ENCODE measurements at regions not wholly inside any gene's neighbourhood (a gene's known extent, or its start where the extent isn't known, plus 50 kb on each side); places are given as distances from the start of the nearest gene placed in this dataset.

- in situ Hi-C loops (cut with MboI; ENCODE audit: low pct_unique_long_range_greater_than_20kb, low sequenced_read_pairs, unreplicated experiment) = no loop called here
- DNase-seq (ENCODE audit: low spot score) = no peak
- TF ChIP-seq CTCF (IDR thresholded peaks at IDR 0.05; ENCODE audit: extremely low read depth, insufficient read depth, missing control alignments) = no peak
Measured at GRCh38 chr4:98744372-98745150, 86.2 kb upstream of the TSPAN5 start.

GRCh38 chr4:98741952-98742351 is 83.5 kb upstream of the TSPAN5 start:
- no peak for DNase-seq (ENCODE audit: low spot score)
- TF ChIP-seq CTCF (IDR thresholded peaks at IDR 0.05; ENCODE audit: extremely low read depth, insufficient read depth, missing control alignments) = no peak
- in situ Hi-C loops (cut with MboI; ENCODE audit: low pct_unique_long_range_greater_than_20kb, low sequenced_read_pairs, unreplicated experiment) = no loop called here

GRCh38 chr4:98739751-98740150 is 81.3 kb upstream of the TSPAN5 start:
- in situ Hi-C loops (cut with MboI; ENCODE audit: low pct_unique_long_range_greater_than_20kb, low sequenced_read_pairs, unreplicated experiment) = no loop called here
- DNase-seq (ENCODE audit: low spot score) = no peak
- no peak for TF ChIP-seq CTCF (IDR thresholded peaks at IDR 0.05; ENCODE audit: extremely low read depth, insufficient read depth, missing control alignments)

GRCh38 chr4:98733601-98734000 is 75.2 kb upstream of the TSPAN5 start:
- in situ Hi-C loops (cut with MboI; ENCODE audit: low pct_unique_long_range_greater_than_20kb, low sequenced_read_pairs, unreplicated experiment) = no loop called here
- no peak for TF ChIP-seq CTCF (IDR thresholded peaks at IDR 0.05; ENCODE audit: extremely low read depth, insufficient read depth, missing control alignments)
- DNase-seq (ENCODE audit: low spot score) = no peak

GRCh38 chr4:98728871-98729270 is 70.5 kb upstream of the TSPAN5 start:
- in situ Hi-C loops (cut with MboI; ENCODE audit: low pct_unique_long_range_greater_than_20kb, low sequenced_read_pairs, unreplicated experiment) = no loop called here
- no peak for TF ChIP-seq CTCF (IDR thresholded peaks at IDR 0.05; ENCODE audit: extremely low read depth, insufficient read depth, missing control alignments)
- no peak for DNase-seq (ENCODE audit: low spot score)

- DNase-seq (ENCODE audit: low spot score) = no peak
- no peak for TF ChIP-seq CTCF (IDR thresholded peaks at IDR 0.05; ENCODE audit: extremely low read depth, insufficient read depth, missing control alignments)
- in situ Hi-C loops (cut with MboI; ENCODE audit: low pct_unique_long_range_greater_than_20kb, low sequenced_read_pairs, unreplicated experiment) = no loop called here
Measured at GRCh38 chr4:98728433-98728832, 70.0 kb upstream of the TSPAN5 start.
